Effector memory CD8-positive, alpha-beta T cell (primary cell): ENCODE measurements at regions not wholly inside any gene's neighbourhood (a gene's known extent, or its start where the extent isn't known, plus 50 kb on each side); places are given as distances from the start of the nearest gene placed in this dataset.
"Not testable (repeated sequence)": the region's sequence is repeated elsewhere in the genome, so short reads cannot be mapped to it uniquely, and the experiment has no call there.

Source experiments
- ATAC-seq: fragments of 150-1000 bp; cut with Tn5 transposase; replicated peaks from 2 replicates; pipeline ENCODE4 v1.10.0; 2021; ENCODE audit warnings: mild to moderate bottlenecking, moderate library complexity
- DNase-seq, 3 experiments: peaks; one replicate each; pipeline ENCODE4 v3.0.0; 2021
- H3K27ac Mint-ChIP-seq, 2 donors: one replicate each; pipeline ENCODE4 v1.8.0; 2022; ENCODE audit warnings: mild to moderate bottlenecking in 2 of 2, mixed read lengths in 2 of 2, moderate library complexity in 2 of 2
- H3K27me3 Mint-ChIP-seq, 2 donors: one replicate each; pipeline ENCODE4 v1.8.0; 2022; ENCODE audit warnings: mixed read lengths in 2 of 2
- H3K36me3 Mint-ChIP-seq: one replicate; pipeline ENCODE4 v1.8.0; 2022; ENCODE audit warnings: mild to moderate bottlenecking, moderate library complexity, mixed read lengths; ENCODE audit not compliant: insufficient read depth
- H3K4me1 Mint-ChIP-seq, 2 donors: one replicate each; pipeline ENCODE4 v1.8.0; 2022; ENCODE audit warnings: low read depth in 2 of 2, mixed read lengths in 2 of 2
- H3K4me3 Mint-ChIP-seq, 2 donors: one replicate each; pipeline ENCODE4 v1.8.0; 2022; ENCODE audit warnings: mild to moderate bottlenecking in 2 of 2, mixed read lengths in 2 of 2, moderate library complexity in 2 of 2
- H3K9me3 Mint-ChIP-seq, 2 donors: one replicate each; pipeline ENCODE4 v1.8.0; 2022; ENCODE audit warnings: mixed read lengths in 2 of 2

DNA sequence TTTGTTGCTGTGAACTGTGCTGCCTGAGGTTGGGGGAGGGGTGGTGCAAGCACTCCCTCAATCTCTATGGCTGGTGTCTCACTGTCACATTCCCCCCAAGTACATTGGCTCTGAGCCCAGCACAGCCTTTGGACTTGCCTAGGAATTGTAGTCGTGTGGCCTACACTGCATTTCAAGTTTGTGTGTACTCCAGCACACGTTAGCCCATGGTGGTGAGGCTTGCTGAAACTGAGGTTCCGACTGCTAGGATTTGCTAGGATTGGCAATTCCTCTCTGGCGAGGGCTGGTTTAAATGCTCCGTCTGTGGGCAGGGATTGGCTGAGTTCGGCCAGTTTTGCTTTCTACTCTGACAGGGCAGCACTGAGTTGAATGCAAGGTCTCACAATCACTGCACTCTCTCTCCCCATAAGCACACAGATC is 121.7 kb upstream of the CXXC4 start:
- Mint-ChIP-seq H3K4me1 (no peaks in the 10 kb centered on the region), H3K9me3 (peaks cover 5 to 7% of the 10 kb centered on the region in 2 donors), H3K27me3 (no peaks in the 10 kb centered on the region), H3K36me3 (no peaks in the 10 kb centered on the region), H3K27ac (no peak overlapping the region), H3K4me3 (no peak overlapping the region)
- ATAC-seq (no peak), DNase-seq (no peak)

DNA sequence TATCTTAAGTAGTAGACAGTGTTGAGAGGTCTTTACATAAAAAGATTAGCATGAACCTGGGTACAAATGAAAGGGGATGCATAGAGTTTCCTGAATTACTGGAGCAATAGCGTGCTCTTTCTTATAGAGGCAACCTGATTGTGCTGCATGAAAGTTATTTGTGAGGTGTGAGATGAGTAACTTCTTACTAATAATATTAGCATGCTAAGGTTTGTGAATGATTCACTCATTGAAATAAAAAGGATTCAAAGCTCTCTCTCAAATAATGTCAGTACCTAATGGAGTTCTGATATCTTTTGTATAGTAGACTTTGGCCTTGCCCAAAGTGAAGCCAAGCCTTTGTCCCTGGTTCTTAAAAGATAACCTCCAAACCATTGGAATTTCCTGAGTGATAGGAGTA is 131.0 kb upstream of the CXXC4 start:
- ATAC-seq = no peak

DNA sequence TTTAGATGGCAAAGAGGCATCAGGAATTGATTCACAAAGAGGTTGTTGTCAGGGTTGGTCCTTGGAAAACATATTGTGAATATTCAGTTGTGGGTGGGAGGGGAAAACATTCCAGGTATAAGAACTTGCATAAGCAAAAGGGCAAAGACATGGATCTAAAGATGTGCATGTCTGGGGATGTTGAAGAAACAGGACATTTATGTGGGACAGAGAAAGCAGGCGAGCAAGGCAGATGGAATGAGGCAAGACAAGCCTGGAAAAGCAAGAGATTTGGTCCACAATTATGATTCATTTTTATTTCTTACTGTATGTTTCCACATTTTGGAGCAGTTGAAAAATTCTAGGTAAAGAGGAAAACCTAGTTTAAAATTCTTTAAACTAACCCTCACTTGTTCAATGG is 134.9 kb upstream of the CXXC4 start:
- Mint-ChIP-seq H3K9me3 (peaks cover 0 to 3% of the 10 kb centered on the region in 2 donors), H3K27me3 (no peaks in the 10 kb centered on the region), H3K36me3 (no peaks in the 10 kb centered on the region), H3K4me3 (no peak overlapping the region), H3K27ac (no peak overlapping the region), H3K4me1 (no peaks in the 10 kb centered on the region)
- ATAC-seq (no peak), DNase-seq (no peak)

More for the DNA sequence above, 131.0 kb upstream of the CXXC4 start:
- no peak for DNase-seq
- Mint-ChIP-seq H3K4me1 (no peaks in the 10 kb centered on the region), H3K27ac (no peak overlapping the region), H3K9me3 (peaks cover 0 to 4% of the 10 kb centered on the region in 2 donors), H3K4me3 (no peak overlapping the region), H3K27me3 (no peaks in the 10 kb centered on the region), H3K36me3 (no peaks in the 10 kb centered on the region)

DNA sequence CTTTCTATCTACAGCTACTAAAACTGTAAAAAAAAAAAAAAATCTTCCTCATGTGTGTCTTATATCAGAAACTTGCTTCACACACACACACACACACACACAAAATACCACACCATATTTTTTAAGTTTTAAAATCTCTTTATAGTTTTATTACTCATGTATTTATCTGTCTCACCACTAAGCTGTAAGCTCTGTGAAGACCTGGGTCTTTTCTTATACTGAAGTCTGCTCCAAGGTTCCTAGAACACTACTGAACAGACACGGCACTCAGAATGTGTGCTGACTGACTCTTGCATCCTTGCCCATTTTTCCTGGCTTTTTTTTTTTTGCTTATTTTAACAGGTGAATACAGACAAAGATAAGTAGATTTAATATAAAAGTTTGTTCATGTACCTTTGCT is 135.6 kb upstream of the CXXC4 start:
- Mint-ChIP-seq H3K36me3 (no peaks in the 10 kb centered on the region), H3K27ac (no peak overlapping the region), H3K27me3 (no peaks in the 10 kb centered on the region), H3K4me3 (no peak overlapping the region), H3K4me1 (no peaks in the 10 kb centered on the region), H3K9me3 (peaks cover 0 to 3% of the 10 kb centered on the region in 2 donors)
- ATAC-seq (no peak), DNase-seq (no peak)

DNA sequence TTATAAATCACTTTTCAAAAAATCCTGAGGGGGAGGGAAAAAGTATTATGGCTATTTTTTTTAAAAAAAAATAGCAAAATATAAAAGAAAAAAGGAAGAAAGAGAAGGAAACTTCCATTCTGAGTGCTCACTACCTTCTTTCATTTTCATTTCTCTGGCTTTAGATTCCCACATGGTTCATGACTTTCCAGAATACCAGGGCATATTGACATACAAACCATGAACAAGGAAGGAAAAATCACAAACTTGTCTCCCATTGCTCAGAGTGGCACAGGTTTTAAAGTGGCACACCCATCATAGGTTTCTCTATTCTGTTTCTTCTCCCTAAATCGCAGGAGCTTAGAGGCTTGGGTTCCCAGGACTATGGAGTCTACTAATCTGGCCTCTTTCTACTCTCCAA is 136.3 kb upstream of the CXXC4 start:
- H3K4me1 Mint-ChIP-seq = no peaks in the 10 kb centered on the region
- ATAC-seq (no peak), DNase-seq (no peak)
- H3K27ac Mint-ChIP-seq = no peak overlapping the region
- no peaks in the 10 kb centered on the region for H3K27me3 Mint-ChIP-seq
- H3K9me3 Mint-ChIP-seq = peaks cover 0 to 3% of the 10 kb centered on the region in 2 donors
- no peak overlapping the region for H3K4me3 Mint-ChIP-seq
- no peaks in the 10 kb centered on the region for H3K36me3 Mint-ChIP-seq

DNA sequence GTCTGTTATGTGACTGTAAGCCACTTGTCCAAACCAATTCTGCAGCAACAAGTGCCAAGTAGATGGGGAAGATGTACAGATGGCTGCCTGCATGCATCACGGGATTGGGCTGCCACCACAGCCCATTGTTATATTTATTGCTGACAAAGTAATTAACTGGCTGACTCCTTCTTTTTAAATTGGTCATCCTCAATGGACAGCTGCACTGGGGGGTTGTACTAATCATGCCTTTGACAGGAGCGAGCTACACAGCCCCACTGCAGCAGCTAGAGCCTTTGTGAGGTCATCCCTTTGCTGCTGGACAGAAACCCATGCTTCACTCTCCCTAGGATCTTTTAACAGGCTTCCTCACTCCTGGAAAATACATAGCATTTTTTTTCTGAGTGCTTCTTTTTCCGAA is 146.7 kb upstream of the CXXC4 start:
- no peaks in the 10 kb centered on the region for H3K27me3 Mint-ChIP-seq
- DNase-seq = no peak
- H3K4me1 Mint-ChIP-seq = no peaks in the 10 kb centered on the region
- no peak for ATAC-seq
- H3K27ac Mint-ChIP-seq = no peak overlapping the region
- H3K36me3 Mint-ChIP-seq = no peaks in the 10 kb centered on the region
- H3K4me3 Mint-ChIP-seq = no peak overlapping the region
- peaks cover 0 to 5% of the 10 kb centered on the region in 2 donors for H3K9me3 Mint-ChIP-seq

DNA sequence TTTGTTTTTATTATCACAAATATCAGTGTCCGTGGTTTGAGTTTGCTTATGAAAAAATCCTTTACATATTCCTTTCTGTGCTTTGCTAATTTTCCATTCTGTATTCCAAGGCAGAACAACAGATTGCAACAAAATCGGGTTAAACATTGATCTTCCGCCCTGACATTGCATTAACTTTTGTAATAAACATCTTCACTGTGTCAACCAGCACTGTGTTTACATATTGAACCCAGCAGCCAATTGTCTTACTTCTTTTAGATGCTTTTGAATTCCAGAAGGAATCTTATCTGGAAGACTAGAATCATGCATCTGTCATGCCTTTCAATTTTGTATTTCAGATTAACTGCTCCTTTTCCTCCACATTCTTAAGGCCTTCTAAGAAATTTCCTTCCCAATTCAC is 147.8 kb upstream of the CXXC4 start:
- Mint-ChIP-seq H3K4me3 (no peak overlapping the region), H3K36me3 (no peaks in the 10 kb centered on the region)
- DNase-seq = no peak

DNA sequence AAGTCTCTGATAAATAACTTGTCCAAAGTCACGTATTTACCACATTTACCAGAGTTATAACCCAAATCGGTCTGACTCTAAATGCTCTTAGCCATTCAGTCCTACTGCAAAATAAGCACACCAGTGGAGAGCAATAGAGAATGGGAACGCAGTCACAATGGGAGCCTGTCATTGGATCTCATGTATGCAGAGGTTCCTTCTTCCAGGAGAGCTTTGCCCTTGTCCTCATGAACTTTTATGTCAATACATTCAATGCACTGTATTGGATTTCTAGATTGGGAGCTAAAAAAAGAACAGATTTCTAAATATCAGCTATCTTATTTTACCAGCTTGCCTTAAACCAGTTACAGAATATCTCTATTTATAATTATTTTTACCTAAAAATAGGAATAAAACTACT is 149.1 kb upstream of the CXXC4 start:
- no peak overlapping the region for H3K27ac Mint-ChIP-seq
- peaks cover 0 to 2% of the 10 kb centered on the region in 2 donors for H3K9me3 Mint-ChIP-seq
- DNase-seq (no peak), ATAC-seq (no peak)
- H3K36me3 Mint-ChIP-seq = no peaks in the 10 kb centered on the region
- H3K4me3 Mint-ChIP-seq = no peak overlapping the region
- no peaks in the 10 kb centered on the region for H3K27me3 Mint-ChIP-seq
- no peaks in the 10 kb centered on the region for H3K4me1 Mint-ChIP-seq

More for the DNA sequence above, 147.8 kb upstream of the CXXC4 start:
- no peaks in the 10 kb centered on the region for H3K4me1 Mint-ChIP-seq
- no peak overlapping the region for H3K27ac Mint-ChIP-seq
- peaks cover 0 to 2% of the 10 kb centered on the region in 2 donors for H3K9me3 Mint-ChIP-seq
- H3K27me3 Mint-ChIP-seq = no peaks in the 10 kb centered on the region
- ATAC-seq = no peak

DNA sequence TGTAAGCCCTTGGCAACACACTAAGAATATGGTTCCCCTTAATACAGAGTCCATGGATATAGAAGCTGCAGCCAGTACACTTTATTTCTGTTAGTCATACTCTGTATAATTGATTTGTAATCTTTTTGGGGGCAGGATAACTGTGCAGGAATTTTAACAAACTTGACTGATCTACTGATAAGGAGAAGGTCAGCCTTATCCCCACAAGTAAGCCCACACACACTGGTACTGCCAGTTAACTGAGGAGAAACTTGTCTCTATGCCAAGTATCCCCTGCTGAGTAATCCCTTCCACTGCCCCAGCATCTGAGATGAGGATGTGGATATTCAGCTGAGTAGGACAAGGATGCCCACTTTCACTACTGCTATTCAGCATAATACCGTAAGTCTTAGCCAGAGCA is 154.9 kb upstream of the CXXC4 start:
- Mint-ChIP-seq H3K4me3 (no peak overlapping the region), H3K27me3 (no peaks in the 10 kb centered on the region), H3K36me3 (no peaks in the 10 kb centered on the region), H3K4me1 (no peaks in the 10 kb centered on the region), H3K27ac (no peak overlapping the region), H3K9me3 (no peaks in the 10 kb centered on the region)
- no peak for ATAC-seq
- DNase-seq = no peak

DNA sequence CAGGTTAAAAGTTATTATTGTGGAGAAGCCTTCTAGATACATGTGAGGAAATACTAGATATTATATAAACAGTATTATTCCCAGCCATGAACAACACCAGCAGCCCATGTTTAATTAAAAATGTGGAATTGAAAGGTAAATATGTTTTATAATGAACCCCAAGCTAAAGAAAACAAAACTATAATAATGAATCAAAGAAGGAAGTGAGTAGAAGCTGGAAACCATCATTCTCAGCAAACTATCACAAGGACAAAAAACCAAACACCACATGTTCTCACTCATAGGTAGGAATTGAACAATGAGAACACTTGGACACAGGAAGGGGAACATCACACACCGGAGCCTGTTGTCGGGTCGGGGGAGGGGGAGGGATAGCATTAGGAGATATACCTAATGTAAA is 167.6 kb upstream of the CXXC4 start:
- DNase-seq, H3K4me1 Mint-ChIP-seq, H3K4me3 Mint-ChIP-seq, H3K27me3 Mint-ChIP-seq, H3K27ac Mint-ChIP-seq, ATAC-seq, H3K36me3 Mint-ChIP-seq: not testable (repeated sequence)
- H3K9me3 Mint-ChIP-seq = peaks cover 6 to 10% of the 10 kb centered on the region in 2 donors

DNA sequence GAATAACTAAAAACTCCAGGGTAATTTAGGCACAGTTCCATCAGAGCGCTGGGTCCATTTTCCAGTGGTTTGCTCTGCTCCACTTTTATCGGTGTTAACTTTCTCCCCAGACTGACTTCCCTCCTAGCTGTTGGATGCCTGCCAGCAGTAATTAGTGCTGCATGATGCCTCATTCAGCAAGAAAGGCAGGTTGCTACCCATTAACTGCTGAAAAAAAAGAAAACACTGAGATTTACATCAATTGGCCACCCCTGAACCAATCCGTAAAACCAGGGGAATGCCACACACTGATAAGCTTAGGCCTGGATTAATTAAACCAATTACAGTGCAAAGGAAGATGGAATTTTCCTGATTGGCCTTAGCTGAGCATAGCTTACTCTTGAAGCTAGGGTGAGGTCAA is 182.4 kb upstream of the CXXC4 start:
- no peaks in the 10 kb centered on the region for H3K4me1 Mint-ChIP-seq
- DNase-seq = no peak
- no peaks in the 10 kb centered on the region for H3K36me3 Mint-ChIP-seq
- peaks cover 8% of the 10 kb centered on the region in 2 donors for H3K9me3 Mint-ChIP-seq
- H3K27ac Mint-ChIP-seq = no peak overlapping the region
- no peak for ATAC-seq
- H3K4me3 Mint-ChIP-seq = no peak overlapping the region
- H3K27me3 Mint-ChIP-seq = no peaks in the 10 kb centered on the region

DNA sequence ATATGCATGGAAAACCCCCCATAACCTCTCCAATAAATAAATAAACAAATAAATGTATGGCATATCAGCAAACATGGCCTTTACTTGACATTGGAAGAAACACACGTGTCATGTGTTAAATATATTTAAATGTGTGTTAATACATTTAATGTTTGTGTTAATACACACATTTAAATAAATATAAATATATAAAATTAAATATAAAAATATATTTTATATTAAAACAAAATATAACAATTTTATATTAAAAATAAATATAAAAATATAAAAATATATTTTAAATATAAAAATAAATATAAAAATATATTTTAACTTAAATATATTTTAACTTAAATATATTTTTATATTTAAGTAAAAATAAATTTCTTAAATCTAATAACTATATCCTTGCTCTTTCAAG is 187.6 kb upstream of the CXXC4 start:
- Mint-ChIP-seq H3K36me3 (no peaks in the 10 kb centered on the region), H3K27ac (no peak overlapping the region), H3K4me1 (no peaks in the 10 kb centered on the region), H3K27me3 (no peaks in the 10 kb centered on the region), H3K9me3 (peaks cover 0 to 2% of the 10 kb centered on the region in 2 donors), H3K4me3 (no peak overlapping the region)
- ATAC-seq (no peak), DNase-seq (no peak)

DNA sequence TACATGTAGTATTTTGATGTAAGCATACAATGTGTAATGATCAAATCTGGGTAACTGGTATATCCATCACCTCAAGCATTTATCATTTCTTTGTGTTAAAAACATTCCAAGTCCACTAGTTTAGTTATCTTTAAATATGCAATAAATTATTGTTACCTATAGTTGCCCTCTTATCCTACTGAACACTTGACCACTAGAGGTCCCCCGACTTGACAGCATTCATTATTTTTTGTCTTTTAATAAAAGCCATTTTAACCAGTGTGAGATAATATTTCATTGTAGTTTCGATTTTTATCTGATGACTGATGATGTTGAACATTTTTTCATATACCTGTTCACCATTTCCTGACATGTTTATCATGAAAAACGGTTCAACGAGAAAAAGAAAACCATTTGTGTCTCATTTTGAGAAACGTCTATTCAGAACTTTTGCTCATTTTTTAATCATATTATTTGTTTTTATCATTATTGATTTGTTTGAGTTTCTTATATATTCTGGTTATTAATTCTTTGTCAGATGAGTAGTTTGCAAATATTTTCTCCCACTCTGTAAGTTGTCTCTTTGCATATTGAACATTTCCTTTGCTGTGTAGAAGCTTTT is 199.0 kb upstream of the CXXC4 start:
- no peak overlapping the region for H3K4me3 Mint-ChIP-seq
- ATAC-seq (no peak), DNase-seq (no peak)
- H3K4me1 Mint-ChIP-seq = no peaks in the 10 kb centered on the region
- H3K36me3 Mint-ChIP-seq = no peaks in the 10 kb centered on the region
- no peak overlapping the region for H3K27ac Mint-ChIP-seq
- no peaks in the 10 kb centered on the region for H3K27me3 Mint-ChIP-seq
- no peaks in the 10 kb centered on the region for H3K9me3 Mint-ChIP-seq

DNA sequence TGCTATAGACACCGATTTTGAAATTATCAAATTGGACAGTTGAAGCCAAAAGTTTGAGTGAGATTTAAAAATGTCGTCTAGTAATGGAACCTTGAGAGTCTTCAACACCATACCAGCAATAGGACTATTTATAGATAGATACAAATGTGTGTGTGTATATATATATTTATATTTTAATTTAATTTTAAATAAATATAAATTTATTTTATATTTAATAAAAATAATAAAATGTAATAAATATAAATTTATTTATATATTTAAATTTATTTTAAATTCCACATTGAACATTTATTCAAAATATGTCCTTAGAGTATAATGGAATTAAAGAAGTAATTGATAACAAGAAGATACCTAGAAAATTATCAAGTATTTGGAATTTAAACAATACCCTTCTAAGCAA is 221.9 kb upstream of the CXXC4 start:
- Mint-ChIP-seq H3K27me3 (no peaks in the 10 kb centered on the region), H3K4me1 (no peaks in the 10 kb centered on the region), H3K4me3 (no peak overlapping the region), H3K27ac (no peak overlapping the region), H3K36me3 (no peaks in the 10 kb centered on the region), H3K9me3 (no peaks in the 10 kb centered on the region)
- no peak for DNase-seq
- ATAC-seq = no peak
